Stimulated activated CD4-positive, alpha-beta T cell treated with anti-CD3 and anti-CD28 coated beads, TNF-alpha, amount 100 ng/mL, for 48 hours (primary cell): ENCODE measurements at regions not wholly inside any gene's neighbourhood (a gene's known extent, or its start where the extent isn't known, plus 50 kb on each side); places are given as distances from the start of the nearest gene placed in this dataset.

Experiments
- DNase-seq, 3 donors: peaks; one replicate each; pipeline ENCODE4 v3.0.0-alpha.2; 2020; ENCODE audit warnings: low read depth in 3 of 3

DNA sequence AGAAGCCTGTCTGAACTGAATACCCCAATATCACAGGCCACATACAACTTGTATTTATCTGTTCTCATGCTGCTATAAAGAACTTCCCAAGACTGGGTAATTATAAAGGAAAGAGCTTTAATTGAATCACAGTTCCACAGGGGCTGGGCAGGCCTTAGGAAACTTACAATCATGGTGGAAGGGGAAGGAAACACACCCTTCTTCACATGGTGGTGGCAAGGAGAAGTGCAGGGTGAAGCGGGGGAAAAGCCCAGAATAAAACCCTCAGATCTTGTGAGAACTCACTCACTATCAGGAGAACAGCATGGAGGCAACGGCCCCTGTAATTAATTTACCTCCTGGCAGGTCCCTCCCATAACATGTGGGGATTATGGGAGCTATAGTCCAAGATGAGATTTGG lies 50.3 kb upstream of the FNDC1 start:
- no peak for DNase-seq

- no peak for DNase-seq
These were observed 51.6 kb upstream of the FNDC1 start for GRCh38 chr6:159117563-159117962.

DNA sequence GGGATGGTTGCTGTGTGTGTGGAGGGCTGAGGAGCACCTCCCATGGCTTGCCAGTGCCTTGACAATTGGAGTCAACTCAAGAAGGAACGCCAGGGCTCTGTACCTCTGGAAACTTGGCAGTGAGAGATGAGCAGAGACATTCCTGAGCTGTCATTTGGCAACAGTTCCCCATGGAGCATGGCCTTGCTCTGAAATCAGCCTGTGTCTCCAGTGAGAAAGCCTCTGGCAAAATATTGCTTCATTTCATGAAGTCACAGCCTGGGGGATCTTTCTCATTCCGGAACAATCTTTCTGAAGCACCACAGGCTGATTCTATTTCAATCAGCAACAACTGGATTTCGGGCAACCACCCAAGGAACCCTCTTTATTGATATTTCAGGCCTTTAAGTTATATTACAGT lies 52.2 kb upstream of the FNDC1 start:
- no peak for DNase-seq

- DNase-seq, result no peak
These were observed 52.9 kb upstream of the FNDC1 start for GRCh38 chr6:159116343-159116742.

DNA sequence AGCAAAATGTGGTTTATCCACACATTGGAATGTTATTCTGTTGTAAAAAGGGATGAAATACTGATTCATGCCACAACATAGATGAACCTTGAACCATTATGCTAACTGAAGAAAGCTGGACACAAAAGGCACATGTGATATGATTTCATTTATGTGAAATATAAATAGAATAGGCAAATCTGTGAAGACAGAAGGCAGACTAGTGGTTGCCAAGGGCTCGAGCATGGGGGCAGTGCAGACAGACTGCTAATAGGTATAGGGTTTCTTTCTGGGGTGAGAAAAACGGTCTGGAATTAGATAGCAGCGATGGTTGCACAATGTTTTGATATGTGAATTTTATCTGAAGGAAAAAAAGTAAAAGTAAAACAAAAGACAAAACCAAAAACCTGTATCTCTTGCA lies 54.6 kb upstream of the FNDC1 start:
- no peak for DNase-seq

GRCh38 chr6:159113223-159113622 lies 56.0 kb upstream of the FNDC1 start:
- DNase-seq, result no peak

- DNase-seq, result no peak
These were observed 56.5 kb upstream of the FNDC1 start for GRCh38 chr6:159112714-159113113.

DNA sequence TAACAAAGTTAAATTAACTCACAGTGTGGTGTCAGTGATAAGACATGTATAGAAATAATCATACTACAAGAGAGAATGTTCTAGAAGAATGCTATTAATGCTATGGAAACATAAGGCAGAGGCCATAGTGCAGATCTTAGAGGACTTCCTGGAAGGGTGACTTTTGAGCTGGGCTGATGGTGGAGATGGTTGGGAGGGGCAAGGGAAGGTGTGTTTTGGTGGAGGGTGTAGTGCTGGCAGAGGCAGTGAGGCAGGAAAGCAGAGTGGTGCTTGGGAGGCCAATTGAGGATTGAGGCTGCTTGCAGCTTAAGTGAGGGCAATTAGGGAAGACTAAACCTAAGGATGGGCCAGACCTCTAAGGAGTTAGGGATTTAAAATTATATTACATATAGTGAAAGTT lies 58.5 kb upstream of the FNDC1 start:
- no peak for DNase-seq

GRCh38 chr6:159110013-159110412 lies 59.2 kb upstream of the FNDC1 start:
- DNase-seq, result no peak

- DNase-seq, result no peak
These were observed 59.8 kb upstream of the FNDC1 start for GRCh38 chr6:159109391-159109790.

DNA sequence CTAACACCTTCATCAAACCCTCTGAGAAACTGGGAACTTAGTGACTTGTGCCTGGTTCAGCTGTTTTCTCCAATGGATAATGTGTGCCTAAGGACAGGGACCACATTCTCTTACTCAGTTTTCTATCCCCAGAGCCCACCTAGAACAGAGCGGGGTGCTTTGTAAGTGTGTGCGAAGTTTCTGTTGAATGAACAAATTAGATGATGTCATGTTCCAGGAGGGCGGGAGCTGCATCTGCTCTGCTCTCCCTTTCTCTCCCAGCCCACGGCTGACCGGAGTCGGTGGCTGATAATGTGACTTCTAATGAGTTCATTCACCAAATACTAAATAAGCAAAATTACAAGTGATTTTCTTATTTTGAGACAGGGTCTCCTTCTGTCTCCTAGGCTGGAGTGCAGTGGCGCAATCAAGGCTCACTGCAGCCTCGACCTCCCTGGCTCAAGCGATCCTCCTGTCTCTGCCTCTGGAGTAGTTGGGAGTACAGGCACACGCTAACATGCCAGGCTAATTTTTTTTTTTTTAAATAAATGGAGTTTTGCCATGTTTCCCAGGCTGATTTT lies 60.7 kb upstream of the FNDC1 start:
- no peak for DNase-seq

DNA sequence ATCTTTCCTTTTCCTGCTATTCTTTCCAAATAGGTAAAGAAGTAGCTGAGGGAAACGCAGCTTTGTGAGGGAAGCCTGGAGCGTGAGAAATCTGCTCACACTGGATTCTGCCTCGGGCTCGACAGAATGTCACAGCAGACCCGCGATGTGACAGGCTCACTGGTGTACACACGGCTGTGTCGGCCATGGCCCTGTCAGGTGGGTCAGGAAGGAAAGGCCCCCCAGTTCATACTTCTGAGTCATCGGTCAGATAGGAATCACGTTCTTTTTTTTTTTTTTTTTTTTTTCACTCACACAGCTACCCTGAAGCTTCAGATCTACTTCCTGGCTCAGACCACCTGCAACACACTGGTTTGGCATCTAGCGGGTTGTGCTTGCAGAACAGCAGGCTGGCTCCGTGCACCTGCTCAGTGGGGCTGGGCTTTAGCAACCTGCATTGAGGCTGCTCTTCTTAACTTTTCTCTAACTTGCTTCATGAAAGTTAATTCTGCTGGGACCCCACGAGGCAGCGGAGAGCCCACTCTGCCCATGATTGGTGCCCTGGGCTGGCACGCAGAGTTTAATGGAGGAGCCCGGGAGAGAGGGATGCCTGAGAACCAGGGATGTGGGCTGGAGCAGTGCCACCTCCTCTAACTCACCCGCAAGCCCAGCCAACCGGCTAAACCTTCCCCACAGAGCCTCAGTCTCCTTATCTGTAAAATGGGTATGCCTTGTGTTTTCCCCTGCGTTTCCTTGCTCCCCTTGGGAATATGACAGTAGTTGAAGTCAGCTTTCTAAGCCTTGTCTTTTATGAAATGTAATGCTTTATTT lies 61.5 kb upstream of the FNDC1 start:
- DNase-seq, result no peak

GRCh38 chr6:159106627-159107241 lies 61.9 kb upstream of the TAGAP start:
- peak; percentile 83 to 87 (median 85) for DNase-seq

DNA sequence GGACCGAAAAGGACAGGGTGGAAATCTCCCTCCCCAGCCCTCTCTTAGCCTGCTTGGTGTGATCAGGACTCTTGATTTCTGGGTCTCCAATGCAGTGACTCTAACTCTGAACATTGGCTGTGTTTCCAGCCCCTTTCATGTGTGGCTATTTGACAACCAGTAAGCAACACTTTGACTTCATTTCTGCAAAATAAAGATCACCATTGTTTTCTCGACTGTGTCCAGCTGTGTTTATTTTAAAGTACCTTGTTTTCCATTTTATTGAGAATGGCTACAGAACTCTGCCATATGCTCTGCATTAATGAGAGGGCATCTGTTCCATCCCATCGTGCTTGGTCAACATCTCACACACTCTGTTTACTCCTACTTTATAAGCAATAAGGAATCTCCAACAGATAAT lies 60.9 kb upstream of the TAGAP start:
- no peak for DNase-seq

DNA sequence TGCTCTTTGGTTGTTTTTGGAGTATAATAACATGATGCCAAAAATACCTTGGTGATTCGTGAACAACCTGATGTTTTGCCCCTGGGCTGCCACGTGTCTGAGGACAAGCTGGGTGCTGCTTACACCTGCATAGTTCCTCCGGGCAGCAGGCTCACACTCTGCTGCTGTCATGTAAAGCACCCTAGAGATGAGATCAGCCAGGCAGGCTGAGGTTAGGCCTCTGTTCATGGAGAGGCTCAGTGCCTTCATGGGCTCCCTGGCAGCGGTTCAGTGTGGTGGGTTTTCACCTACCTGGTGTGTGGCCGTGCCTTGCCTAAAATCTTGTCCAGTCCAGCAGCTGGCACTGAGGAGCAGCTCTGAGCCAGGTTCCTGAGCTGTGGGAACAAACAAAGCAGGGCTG lies 60.1 kb upstream of the TAGAP start:
- no peak for DNase-seq

- peak; percentile 61 to 73 (median 64) for DNase-seq
These were observed 59.6 kb upstream of the TAGAP start for GRCh38 chr6:159104163-159104925.

DNA sequence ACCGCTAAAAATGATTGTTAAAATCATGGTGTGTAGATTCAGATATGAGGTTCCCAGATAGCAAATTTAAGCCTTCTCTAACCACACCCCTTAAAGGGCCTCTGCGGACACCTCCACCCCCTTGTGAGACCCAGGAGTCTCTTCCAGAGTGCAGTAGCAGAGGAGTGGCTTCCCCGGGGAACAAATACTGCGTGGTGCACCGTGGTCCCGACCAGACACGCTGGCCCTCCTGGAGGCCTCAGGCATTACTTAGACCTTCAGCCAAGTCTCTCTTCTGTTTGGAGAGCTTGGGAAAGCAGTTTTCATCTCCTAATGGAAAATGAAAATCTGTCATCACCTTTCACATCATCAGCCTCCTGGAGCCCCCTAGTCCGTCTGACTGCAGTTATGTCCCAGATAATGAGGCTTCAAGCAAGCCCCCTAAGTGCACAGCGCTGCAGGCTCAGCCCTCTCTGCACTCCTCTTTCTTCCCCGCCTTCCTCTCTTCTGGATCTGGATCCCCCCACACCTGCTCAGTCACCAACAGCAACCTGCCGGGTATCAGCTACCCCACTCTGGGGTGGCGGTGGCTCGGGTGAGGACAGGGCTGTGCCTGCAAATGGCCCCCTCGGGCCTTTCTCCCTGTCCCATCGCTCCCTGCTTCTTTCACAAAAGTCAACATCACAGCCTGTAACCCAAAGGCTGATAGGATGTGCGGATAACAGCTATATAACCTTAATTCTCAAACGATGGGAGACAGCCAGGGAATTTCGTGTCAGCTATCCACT lies 58.8 kb upstream of the TAGAP start:
- DNase-seq, result no peak

- no peak for DNase-seq
These were observed 57.8 kb upstream of the TAGAP start for GRCh38 chr6:159102373-159103160.

DNA sequence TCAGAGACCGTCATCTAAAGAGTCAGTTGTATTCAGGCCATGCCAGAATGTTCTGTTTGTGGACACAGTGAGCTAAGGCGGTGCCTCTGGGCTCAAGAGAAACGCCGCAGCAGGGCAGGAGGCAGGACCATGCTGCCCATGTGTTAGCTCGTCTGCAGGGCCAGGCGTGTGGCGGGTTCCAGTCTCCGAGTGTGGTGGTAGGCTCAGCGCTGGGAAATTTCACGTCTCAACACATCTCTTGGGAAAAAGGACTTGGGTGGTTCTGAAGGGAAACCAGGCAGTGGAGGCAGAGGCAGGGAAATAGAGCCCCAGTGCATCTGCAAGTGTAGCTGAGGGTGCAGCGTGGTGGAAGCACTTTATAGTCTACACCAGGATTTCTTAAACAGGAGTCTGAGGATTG lies 56.9 kb upstream of the TAGAP start:
- DNase-seq, result no peak

GRCh38 chr6:159100395-159101182 lies 55.8 kb upstream of the TAGAP start:
- no peak for DNase-seq
